ENCODE measurements at regions not wholly inside any gene's neighbourhood (a gene's known extent, or its start where the extent isn't known, plus 50 kb on each side); places are given as distances from the start of the nearest gene placed in this dataset.
"Not testable (repeated sequence)": the region's sequence is repeated elsewhere in the genome, so short reads cannot be mapped to it uniquely, and the experiment has no call there.

GRCh38 chr14:61154641-61155040 lies 126.5 kb downstream of the TMEM30B start:
- DNase-seq: no peak

- DNase-seq: no peak
These were observed 127.1 kb downstream of the TMEM30B start for GRCh38 chr14:61153914-61154545.

DNA sequence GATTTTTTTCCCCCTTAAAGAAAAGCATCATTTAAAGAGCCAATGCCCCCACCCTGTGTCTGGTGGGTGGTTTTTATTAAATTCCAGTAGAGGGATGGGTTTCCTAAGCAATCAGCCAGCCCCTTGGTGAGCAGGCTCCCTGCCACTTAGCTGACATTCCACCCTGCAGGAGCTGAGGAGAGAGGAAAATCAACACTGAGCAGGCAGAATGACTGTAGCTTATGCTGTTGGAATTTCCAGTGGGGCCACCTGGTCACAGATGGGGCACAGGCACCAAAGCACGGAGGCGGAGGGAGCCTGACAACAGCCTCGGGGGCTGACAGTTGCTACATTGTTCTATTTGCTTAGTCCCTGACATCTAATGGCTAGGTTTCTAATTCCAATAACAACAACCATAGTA lies 127.7 kb downstream of the TMEM30B start:
- peak; percentile 39 for DNase-seq

- DNase-seq: no peak
These were observed 128.2 kb downstream of the TMEM30B start for GRCh38 chr14:61152851-61153364.

- DNase-seq: no peak
These were observed 129.9 kb downstream of the TMEM30B start for GRCh38 chr14:61151251-61151650.

DNA sequence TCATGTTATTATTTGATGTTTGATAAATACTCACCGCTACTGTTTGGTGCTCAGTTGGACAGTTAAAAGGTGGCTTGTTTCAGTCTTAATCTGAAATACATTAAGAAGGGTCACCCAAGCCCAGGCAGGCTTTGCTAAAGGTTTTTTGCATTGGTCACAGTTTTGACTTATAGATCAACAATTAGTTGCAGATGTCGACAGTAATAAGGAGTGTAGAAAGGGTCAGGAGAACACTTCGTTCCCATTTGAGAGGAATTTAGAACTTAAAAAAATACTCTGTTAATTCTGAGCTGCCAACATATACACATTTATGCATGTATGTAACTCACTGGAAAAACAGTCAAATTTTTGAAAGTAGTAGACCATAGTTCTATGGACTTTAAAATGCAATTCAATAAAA lies 130.3 kb downstream of the TMEM30B start:
- no peak for DNase-seq

GRCh38 chr14:61149896-61150295 lies 131.2 kb downstream of the TMEM30B start:
- no peak for DNase-seq

- no peak for DNase-seq
These were observed 132.3 kb downstream of the TMEM30B start for GRCh38 chr14:61148742-61149350.

GRCh38 chr14:61147831-61148549 lies 133.1 kb downstream of the TMEM30B start:
- DNase-seq: no peak

DNA sequence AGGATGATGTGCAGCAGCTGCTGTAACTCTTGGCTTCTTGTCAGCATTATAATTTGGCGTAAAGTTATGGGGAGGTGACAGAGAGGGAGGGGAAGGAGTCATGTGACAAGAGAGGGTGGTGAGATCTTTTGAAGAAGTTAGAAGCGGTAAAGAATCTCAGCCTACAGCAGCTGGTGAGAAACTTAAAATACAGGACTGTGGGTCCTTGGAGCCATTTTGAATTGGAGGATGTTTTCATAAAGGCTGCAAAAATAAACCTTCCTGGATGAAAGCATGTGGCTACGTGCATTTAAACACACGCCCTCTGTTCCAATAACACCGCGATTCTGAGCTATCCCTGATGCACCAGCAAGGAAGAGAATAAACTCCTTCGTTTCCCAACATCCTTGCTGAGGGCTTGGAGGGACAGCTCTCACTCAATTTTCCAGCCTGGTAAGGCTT lies 133.7 kb downstream of the TMEM30B start:
- no peak for DNase-seq

DNA sequence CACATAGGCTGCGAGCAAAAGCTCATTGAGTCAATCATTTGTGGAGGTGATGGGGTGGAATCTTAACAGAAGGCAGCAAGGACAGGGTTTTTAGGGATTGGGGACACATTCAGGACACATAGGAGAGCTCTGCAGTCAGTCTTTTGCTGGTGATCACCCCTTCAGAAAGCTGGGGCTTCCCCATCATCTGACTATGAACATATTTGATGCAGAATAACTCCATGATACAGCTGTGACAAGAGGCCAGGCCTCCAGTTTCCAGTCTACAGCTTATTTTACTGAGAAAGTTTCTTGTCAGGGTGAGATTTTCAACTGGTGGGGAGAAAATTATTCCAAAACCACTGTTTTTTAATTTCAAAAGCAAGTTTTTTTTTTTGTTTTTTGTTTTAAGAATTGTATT lies 134.2 kb downstream of the TMEM30B start:
- no peak for DNase-seq

DNA sequence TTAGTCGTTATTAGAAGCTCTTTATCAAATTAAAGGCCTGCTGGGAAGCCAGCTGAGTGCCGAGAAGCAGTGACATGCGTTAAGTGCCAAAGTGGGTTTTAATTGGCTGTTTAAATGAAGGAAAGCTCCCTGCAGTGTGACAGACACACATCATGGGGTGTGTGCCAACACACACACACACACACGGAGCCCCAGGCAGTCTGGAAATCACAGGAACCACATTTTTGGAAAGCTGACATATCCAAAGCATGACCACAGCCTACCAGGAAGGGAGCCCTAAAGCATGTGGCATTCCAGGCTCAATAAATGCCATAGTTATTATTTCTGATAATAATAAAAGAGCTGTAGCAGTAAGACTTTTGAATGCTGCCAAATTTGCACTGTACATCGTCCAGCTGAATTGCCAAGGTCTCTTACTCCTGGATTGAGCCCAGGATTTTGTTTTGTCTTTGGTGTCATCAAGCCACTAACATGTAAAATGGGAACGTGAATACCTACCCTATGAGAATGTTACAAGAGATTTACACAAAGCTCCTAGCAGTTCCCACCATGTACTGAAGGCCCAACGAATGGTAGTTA lies 135.1 kb downstream of the TMEM30B start:
- no peak for DNase-seq

DNA sequence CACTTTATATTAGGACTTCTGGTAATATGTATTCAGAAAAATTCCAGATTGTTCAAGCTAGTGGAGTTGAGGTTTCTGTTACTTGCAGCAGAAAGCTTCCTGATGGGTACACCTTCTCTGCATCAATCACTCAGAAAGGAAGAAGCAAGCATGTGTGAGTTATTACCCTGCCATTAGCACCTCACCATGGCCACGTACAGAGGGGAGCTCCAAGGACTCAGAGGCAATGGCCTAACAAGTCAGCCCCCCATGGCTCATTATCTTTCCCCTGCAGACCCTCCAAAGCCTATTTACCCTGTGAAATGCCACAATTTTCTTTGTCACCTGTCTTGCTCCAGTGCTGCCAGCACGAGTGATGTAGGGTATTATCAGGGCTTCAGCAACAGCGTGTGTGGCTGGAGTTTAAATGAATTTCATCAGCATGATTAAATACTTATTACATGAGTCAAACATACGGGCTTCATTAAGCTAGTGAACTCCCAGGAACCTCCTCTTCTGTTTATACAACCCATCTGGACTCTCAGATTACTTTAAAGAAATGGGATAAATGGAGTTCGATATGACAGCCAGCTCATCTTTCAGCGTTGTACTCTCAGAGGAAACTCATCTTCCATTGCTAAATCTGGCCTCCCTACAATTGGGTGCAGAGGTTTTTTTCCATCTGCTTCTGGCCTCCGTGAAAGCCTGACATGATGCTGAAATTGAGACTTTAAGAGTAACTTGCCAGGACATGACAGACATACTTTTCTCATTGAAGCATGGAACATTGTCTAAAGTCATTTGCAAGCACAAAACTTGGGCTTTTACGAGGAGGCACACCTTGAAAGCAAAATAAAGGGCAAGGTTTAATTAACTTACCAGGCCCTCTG lies 135.9 kb downstream of the TMEM30B start:
- DNase-seq: no peak

- DNase-seq: not testable (repeated sequence)
These were observed 136.8 kb downstream of the TMEM30B start for GRCh38 chr14:61144117-61145033.

DNA sequence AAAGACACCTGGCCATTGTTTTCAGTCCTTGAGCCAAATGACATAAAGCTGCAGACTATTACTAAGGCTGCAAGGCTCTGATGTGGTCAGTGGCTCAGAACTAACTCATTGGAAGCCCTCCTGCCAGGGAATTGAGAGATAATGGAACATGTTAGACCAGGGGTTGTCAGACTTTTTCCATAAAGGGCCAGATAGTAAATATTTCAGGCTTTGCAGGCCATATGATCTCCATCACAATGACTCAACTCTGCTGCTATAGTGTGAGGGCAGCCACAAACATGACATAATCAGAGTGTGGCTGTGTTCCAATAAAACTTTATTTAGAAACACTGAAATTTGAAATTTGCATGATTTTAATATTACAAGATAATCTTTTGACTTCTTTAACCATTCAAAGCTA lies 140.3 kb downstream of the TMEM30B start:
- DNase-seq: no peak

GRCh38 chr14:61140271-61140670 lies 140.9 kb downstream of the TMEM30B start:
- DNase-seq: no peak

GRCh38 chr14:61139006-61139599 lies 142.0 kb downstream of the TMEM30B start:
- DNase-seq: no peak

DNA sequence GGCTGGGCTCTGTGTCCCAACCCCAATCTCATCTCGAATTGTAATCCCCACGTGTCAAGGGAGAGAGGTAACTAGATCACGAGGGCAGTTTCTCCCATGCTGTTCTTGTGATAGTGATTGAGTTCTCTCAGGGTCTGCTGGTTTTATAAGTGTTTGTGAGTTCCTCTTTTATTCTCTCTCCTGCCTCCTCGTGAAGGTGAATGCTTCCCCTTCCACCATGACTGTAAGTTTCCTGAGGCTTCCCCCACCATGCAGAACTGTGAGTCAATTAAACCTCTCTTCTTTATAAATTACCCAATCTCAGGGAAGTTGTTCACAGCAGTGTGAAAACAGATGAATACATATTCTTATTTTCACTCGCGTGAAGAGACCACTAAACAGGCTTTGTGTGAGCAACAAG lies 148.2 kb downstream of the TMEM30B start:
- DNase-seq: no peak

DNA sequence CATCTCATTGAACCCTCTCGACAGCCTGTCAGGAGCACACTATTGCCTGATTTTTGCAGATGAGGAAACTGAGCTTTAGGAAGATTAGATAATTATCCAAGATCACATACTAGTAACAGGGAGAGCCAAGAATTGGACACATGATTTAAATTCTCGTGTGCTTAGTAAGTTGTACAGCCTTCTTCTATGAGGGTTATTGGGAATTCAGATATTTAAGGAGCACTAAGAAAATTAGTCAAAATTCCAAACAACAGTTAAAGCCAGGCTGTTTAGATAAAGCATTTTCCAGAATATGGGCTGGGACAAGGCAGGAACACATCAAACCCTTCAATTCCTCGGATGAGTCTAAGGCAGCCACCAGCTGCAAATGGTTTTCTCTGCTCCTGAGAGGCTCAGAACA lies 148.8 kb downstream of the TMEM30B start:
- DNase-seq: no peak

- DNase-seq: no peak
These were observed 149.6 kb downstream of the SLC38A6 start for GRCh38 chr14:61130512-61131260.

Measured in NCI-H1694 treated with DMSO at 0.1 percent for 48 hours (cell line).